B cell (primary cell): ENCODE measurements at regions not wholly inside any gene's neighbourhood (a gene's known extent, or its start where the extent isn't known, plus 50 kb on each side); places are given as distances from the start of the nearest gene placed in this dataset.
"Not testable (repeated sequence)": the region's sequence is repeated elsewhere in the genome, so short reads cannot be mapped to it uniquely, and the experiment has no call there.

Source experiments
- ATAC-seq: fragments of 200-7000 bp; cut with Tn5 transposase; one replicate; pipeline ENCODE4 v1.10.0; 2021; ENCODE audit warnings: low read depth, mild to moderate bottlenecking, moderate number of reproducible peaks, moderate library complexity
- CTCF ChIA-PET: fragments of 350-600 bp; sonication (Branson Sonifier 250); formaldehyde crosslinking; loops from one replicate; lab custom pipeline; 2021; ENCODE audit warnings: antibody characterized with exemption, inconsistent platforms; lab: Charles Lee
- POLR2A ChIA-PET: fragments of 350-600 bp; sonication (Branson Sonifier 250); formaldehyde crosslinking; loops from one replicate; lab custom pipeline; 2021; ENCODE audit warnings: antibody characterized with exemption; lab: Charles Lee
- DNase-seq: peaks from one replicate; pipeline ENCODE4 v3.0.0; 2013
- H2AFZ ChIP-seq: 2 replicates; pipeline ENCODE4 v1.6.1; 2012; ENCODE audit warnings: mild to moderate bottlenecking, low read depth, low read length; ENCODE audit not compliant: insufficient read depth, poor library complexity, severe bottlenecking
- H3K27ac ChIP-seq, 2 donors: 1 replicate in 1 of 2; 2 replicates in 1 of 2; pipeline ENCODE4 v1.5.1; 2012 to 2013; ENCODE audit warnings: low read length in 2 of 2, mild to moderate bottlenecking in 2 of 2, moderate library complexity in 1 of 2
- H3K27me3 ChIP-seq, 4 experiments: fragments of 200-600 bp in 1 of 4; sonication (generic) in 1 of 4; replicated peaks in 1 of 4; 1 replicate in 2 of 4; 2 replicates in 2 of 4; pipeline versions ENCODE4 v1.6.1 to v1.7.0; 2013 to 2016; ENCODE audit warnings: low read length in 3 of 4, mild to moderate bottlenecking in 2 of 4, mixed read lengths in 1 of 4, moderate library complexity in 1 of 4; ENCODE audit not compliant: insufficient read depth in 4 of 4, control insufficient read depth in 3 of 4; ENCODE audit errors: control extremely low read depth in 1 of 4
- H3K36me3 ChIP-seq, 2 experiments: replicated peaks in 1 of 2; 1 replicate in 1 of 2; 2 replicates in 1 of 2; pipeline versions ENCODE4 v1.6.1 to v1.7.1; 2013; ENCODE audit warnings: low read length in 1 of 2; ENCODE audit not compliant: insufficient read depth in 2 of 2, control insufficient read depth in 1 of 2; ENCODE audit errors: control extremely low read depth in 1 of 2, extremely low read depth in 1 of 2
- H3K4me1 ChIP-seq, 2 donors: fragments of 200-600 bp in 1 of 2; sonication (generic) in 1 of 2; 1 replicate in 1 of 2; 2 replicates in 1 of 2; pipeline versions ENCODE4 v1.5.1 to v1.6.1; 2013 to 2017; ENCODE audit warnings: low read length in 2 of 2; ENCODE audit not compliant: control insufficient read depth in 2 of 2, insufficient read depth in 2 of 2
- H3K4me2 ChIP-seq: replicated peaks from 2 replicates; pipeline ENCODE3; 2012; ENCODE audit warnings: mild to moderate bottlenecking, low read depth, low read length; ENCODE audit not compliant: poor library complexity, severe bottlenecking
- H3K4me3 ChIP-seq, 5 experiments: fragments of 200-600 bp in 1 of 5; sonication (generic) in 1 of 5; 1 replicate in 3 of 5; 2 replicates in 2 of 5; pipeline versions ENCODE4 v1.5.1 to v1.7.0; 2011 to 2016; ENCODE audit warnings: low read length in 4 of 5, mild to moderate bottlenecking in 4 of 5, low read depth in 2 of 5, control low read depth in 1 of 5, moderate library complexity in 1 of 5; ENCODE audit not compliant: insufficient read depth in 1 of 5; ENCODE audit errors: control extremely low read depth in 1 of 5, extremely low read depth in 1 of 5
- H3K79me2 ChIP-seq: fragments of 200-600 bp; sonication (generic); one replicate; pipeline ENCODE4 v1.6.0; 2016; ENCODE audit warnings: low read length; ENCODE audit not compliant: control insufficient read depth, insufficient read depth
- H3K9ac ChIP-seq: fragments of 200-600 bp; sonication (generic); 2 replicates; pipeline ENCODE4 v1.6.1; 2017; ENCODE audit warnings: mild to moderate bottlenecking, low read length, moderate library complexity
- H3K9me3 ChIP-seq, 3 donors: one replicate each; pipeline versions ENCODE4 v1.6.1 to v1.7.1; 2013; ENCODE audit warnings: low read length in 2 of 3; ENCODE audit not compliant: control insufficient read depth in 2 of 3, insufficient read depth in 1 of 3; ENCODE audit errors: control extremely low read depth in 1 of 3
- H4K20me1 ChIP-seq: 2 replicates; pipeline ENCODE4 v1.6.0; 2012; ENCODE audit warnings: mild to moderate bottlenecking, low read length; ENCODE audit not compliant: insufficient read depth, control insufficient read depth, poor library complexity, severe bottlenecking
- H3K27ac Mint-ChIP-seq: one replicate; pipeline ENCODE4 v1.8.0; 2021; ENCODE audit warnings: mixed read lengths
- H3K27me3 Mint-ChIP-seq: one replicate; pipeline ENCODE4 v1.8.0; 2021; ENCODE audit warnings: mixed read lengths
- H3K4me1 Mint-ChIP-seq: one replicate; pipeline ENCODE4 v1.8.0; 2021; ENCODE audit warnings: mixed read lengths
- H3K4me3 Mint-ChIP-seq: one replicate; pipeline ENCODE4 v1.8.0; 2021; ENCODE audit warnings: mixed read lengths
- H3K9me3 Mint-ChIP-seq: one replicate; pipeline ENCODE4 v1.8.0; 2022; ENCODE audit warnings: mixed read lengths; ENCODE audit not compliant: insufficient read depth
- EZH2 ChIP-seq: IDR thresholded peaks from 2 replicates; pipeline ENCODE4 v1.6.1; 2012; ENCODE audit warnings: borderline replicate concordance, low read depth, mild to moderate bottlenecking, moderate library complexity, low read length; ENCODE audit not compliant: insufficient read depth, poor library complexity, severe bottlenecking
- WGBS: methylation state at CpG from one replicate; pipeline ENCODE4 v1.1.5; 2013; ENCODE audit warnings: missing lambda C conversion rate; ENCODE audit not compliant: insufficient coverage; 5-methylcytosine and 5-hydroxymethylcytosine counted together
- intact Hi-C: fragments of 100-400 bp; cut with micrococcal nuclease; formaldehyde crosslinking; loops from one replicate; pipeline ENCODE4 v1.10.0; 2022
- TF ChIP-seq, protein P1 (sequence below): fragments of 200-600 bp; IDR thresholded peaks from one replicate; pipeline ENCODE4 v1.8.0; 2022; ENCODE audit warnings: antibody characterized with exemption, mild to moderate bottlenecking

DNA sequence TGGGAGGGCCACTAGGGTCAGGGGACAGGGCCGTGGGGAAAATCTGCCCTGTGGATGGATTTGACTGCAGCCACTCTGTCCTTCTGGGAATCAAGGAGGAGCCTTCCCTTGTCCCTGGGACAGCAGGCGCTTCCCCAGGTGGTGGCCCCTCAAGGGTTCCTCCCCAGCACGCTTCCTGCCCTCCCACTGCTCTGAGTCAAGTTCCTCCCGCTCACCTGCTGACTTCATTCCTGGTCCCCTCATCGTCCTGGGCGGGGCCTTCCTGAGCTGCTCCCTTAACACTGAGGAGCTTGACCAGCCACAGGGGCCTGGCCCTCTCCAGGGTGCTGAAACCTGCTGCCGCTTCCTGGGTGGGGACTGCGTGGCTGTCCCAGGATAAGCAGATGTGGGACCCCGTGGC lies 64.4 kb upstream of the SFSWAP start:
- H3K36me3 ChIP-seq, H3K27me3 ChIP-seq: not testable (repeated sequence)

DNA sequence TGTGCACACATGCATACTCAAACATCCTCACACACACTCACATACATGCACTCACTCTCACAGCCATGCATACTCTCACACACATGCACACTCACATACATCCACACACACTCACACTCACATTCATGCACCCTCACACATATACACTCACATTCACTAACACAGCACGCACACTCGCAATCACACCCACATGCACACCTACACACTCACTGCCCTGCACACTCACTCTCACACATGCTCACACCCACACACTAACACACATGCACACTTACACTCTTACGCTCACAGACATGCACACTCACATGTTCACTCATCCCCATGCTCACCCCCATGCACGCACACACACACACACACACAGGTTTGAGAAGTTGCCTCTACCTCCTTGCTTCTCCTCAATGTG lies 63.2 kb upstream of the SFSWAP start:
- CTCF ChIA-PET: no interaction called here
- no peak for DNase-seq
- intact Hi-C loops: no loop called here
- TF ChIP-seq EZH2: no peak
- TF ChIP-seq, protein P1, sequence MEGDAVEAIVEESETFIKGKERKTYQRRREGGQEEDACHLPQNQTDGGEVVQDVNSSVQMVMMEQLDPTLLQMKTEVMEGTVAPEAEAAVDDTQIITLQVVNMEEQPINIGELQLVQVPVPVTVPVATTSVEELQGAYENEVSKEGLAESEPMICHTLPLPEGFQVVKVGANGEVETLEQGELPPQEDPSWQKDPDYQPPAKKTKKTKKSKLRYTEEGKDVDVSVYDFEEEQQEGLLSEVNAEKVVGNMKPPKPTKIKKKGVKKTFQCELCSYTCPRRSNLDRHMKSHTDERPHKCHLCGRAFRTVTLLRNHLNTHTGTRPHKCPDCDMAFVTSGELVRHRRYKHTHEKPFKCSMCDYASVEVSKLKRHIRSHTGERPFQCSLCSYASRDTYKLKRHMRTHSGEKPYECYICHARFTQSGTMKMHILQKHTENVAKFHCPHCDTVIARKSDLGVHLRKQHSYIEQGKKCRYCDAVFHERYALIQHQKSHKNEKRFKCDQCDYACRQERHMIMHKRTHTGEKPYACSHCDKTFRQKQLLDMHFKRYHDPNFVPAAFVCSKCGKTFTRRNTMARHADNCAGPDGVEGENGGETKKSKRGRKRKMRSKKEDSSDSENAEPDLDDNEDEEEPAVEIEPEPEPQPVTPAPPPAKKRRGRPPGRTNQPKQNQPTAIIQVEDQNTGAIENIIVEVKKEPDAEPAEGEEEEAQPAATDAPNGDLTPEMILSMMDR: no peak
- no peaks in the 10 kb centered on the region for H3K4me1 ChIP-seq
- no peaks in the 10 kb centered on the region for H4K20me1 ChIP-seq
- H3K9me3 ChIP-seq: peaks cover 0 to 5% (median 0%) of the 10 kb centered on the region in 3 donors
- no peak overlapping the region for H3K9ac ChIP-seq
- no peak for ATAC-seq
- no peaks in the 10 kb centered on the region for H3K27me3 ChIP-seq
- POLR2A ChIA-PET: no interaction called here
- no peak overlapping the region for H3K27ac ChIP-seq
- H3K4me3 ChIP-seq: no peak overlapping the region
- Mint-ChIP-seq H3K4me3 (no peak overlapping the region), H3K27me3 (peaks cover 15% of the 10 kb centered on the region), H3K4me1 (no peaks in the 10 kb centered on the region), H3K9me3 (no peaks in the 10 kb centered on the region), H3K27ac (no peak overlapping the region)
- no peak overlapping the region for H3K4me2 ChIP-seq
- no peaks in the 10 kb centered on the region for H3K36me3 ChIP-seq
- no peaks in the 10 kb centered on the region for H3K79me2 ChIP-seq
- H2AFZ ChIP-seq: no peak overlapping the region
- WGBS: 99% methylated on average over 4 of the region's 4 CpGs

More for the DNA sequence above, 64.4 kb upstream of the SFSWAP start:
- H3K9me3 ChIP-seq: peaks cover 0 to 10% (median 0%) of the 10 kb centered on the region in 3 donors
- ATAC-seq, POLR2A ChIA-PET, H3K27ac ChIP-seq, H3K4me1 ChIP-seq, H3K9me3 Mint-ChIP-seq, H2AFZ ChIP-seq, H3K4me1 Mint-ChIP-seq, H3K9ac ChIP-seq, H4K20me1 ChIP-seq, H3K4me2 ChIP-seq, DNase-seq, H3K4me3 Mint-ChIP-seq, CTCF ChIA-PET, H3K79me2 ChIP-seq, H3K4me3 ChIP-seq, H3K27ac Mint-ChIP-seq, intact Hi-C loops: not testable (repeated sequence)
- peaks cover 16% of the 10 kb centered on the region for H3K27me3 Mint-ChIP-seq
- 69% methylated on average over 3 of the region's 9 CpGs for WGBS

DNA sequence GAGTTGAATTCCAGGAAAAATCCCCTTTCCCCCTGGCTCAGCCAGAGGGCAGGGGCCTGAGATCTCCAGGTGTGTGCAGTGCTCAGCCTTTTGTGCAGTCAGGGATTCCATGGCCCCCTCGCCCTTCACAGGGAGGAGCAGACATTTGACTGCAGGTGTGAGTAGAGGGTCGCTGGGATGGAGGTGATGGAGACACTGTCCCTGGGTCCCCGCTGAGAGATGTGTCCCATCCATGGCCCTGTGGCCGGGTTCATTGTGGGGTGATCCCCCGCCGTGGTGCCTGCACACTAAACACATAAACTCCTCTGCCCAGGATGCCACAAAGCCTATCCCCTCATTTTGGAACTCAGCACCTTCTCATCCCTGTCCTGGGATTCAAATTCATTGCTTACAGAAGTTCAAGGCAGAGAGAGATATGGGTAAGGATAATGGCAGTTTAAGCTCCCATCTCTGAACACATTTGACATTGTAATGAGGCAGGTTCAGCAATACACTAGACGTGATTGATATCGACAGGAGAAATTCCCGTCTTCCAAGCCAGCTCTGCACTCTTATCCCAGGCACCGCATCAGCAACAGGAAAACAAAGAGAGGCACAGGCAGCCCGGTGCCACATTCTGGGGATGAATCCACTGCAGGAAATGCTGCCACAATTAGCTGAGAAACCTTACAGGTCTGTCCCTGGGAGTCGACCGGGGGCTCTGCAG lies 55.3 kb upstream of the SFSWAP start:
- H3K27me3 ChIP-seq, H3K36me3 ChIP-seq, H3K4me1 ChIP-seq, H3K9ac ChIP-seq, H3K27ac Mint-ChIP-seq, H3K9me3 ChIP-seq, H3K27ac ChIP-seq, DNase-seq, H3K79me2 ChIP-seq, H2AFZ ChIP-seq, CTCF ChIA-PET, intact Hi-C loops, H4K20me1 ChIP-seq, H3K9me3 Mint-ChIP-seq, H3K4me1 Mint-ChIP-seq, H3K4me3 Mint-ChIP-seq, H3K4me2 ChIP-seq, ATAC-seq, H3K4me3 ChIP-seq, POLR2A ChIA-PET: not testable (repeated sequence)
- WGBS: 75% methylated on average over 1 of the region's 13 CpGs
- H3K27me3 Mint-ChIP-seq: peaks cover 19% of the 10 kb centered on the region
